Mucosa of descending colon (tissue), 3 donors: ENCODE measurements at regions not wholly inside any gene's neighbourhood (a gene's known extent, or its start where the extent isn't known, plus 50 kb on each side); places are given as distances from the start of the nearest gene placed in this dataset.

Experiments used
- ATAC-seq: fragments of 200-7000 bp; cut with Tn5 transposase; one replicate; pipeline ENCODE4 v1.9.1; 2020; ENCODE audit warnings: mild to moderate bottlenecking, moderate library complexity
- DNase-seq, 3 donors: peaks; one replicate each; pipeline ENCODE4 v3.0.0-alpha.2; 2020
- H3K36me3 ChIP-seq: fragments of 200-600 bp; one replicate; pipeline ENCODE4 v1.8.0; 2021; ENCODE audit warnings: low read depth, mild to moderate bottlenecking
- H3K4me1 ChIP-seq: fragments of 200-600 bp; one replicate; pipeline ENCODE4 v1.8.0; 2021; ENCODE audit warnings: low read depth, mild to moderate bottlenecking
- H3K4me3 ChIP-seq: fragments of 200-600 bp; one replicate; pipeline ENCODE4 v1.8.0; 2021; ENCODE audit warnings: mild to moderate bottlenecking
- H3K9me3 ChIP-seq: fragments of 200-600 bp; one replicate; pipeline ENCODE4 v1.8.0; 2021; ENCODE audit warnings: mild to moderate bottlenecking
- intact Hi-C, 2 donors: fragments of 100-400 bp; cut with DNase I in 1 of 2; cut with micrococcal nuclease in 1 of 2; formaldehyde crosslinking; loops; one replicate each; pipeline versions ENCODE4 v1.11.0 to v1.11.1; 2022; cut with DNase I, micrococcal nuclease
- TF ChIP-seq, protein P1 (sequence below): fragments of 200-600 bp; IDR thresholded peaks from one replicate; pipeline ENCODE4 v1.8.0; 2022; ENCODE audit warnings: antibody characterized with exemption, mild to moderate bottlenecking
- donor health status: DM: no; HTN: no; CAD: no; lungs with moderate emphysema.
- donor health status: DM: no; HTN: no; CAD: no.
- donor health status: DM: no; HTN: yes; CAD: no.

DNA sequence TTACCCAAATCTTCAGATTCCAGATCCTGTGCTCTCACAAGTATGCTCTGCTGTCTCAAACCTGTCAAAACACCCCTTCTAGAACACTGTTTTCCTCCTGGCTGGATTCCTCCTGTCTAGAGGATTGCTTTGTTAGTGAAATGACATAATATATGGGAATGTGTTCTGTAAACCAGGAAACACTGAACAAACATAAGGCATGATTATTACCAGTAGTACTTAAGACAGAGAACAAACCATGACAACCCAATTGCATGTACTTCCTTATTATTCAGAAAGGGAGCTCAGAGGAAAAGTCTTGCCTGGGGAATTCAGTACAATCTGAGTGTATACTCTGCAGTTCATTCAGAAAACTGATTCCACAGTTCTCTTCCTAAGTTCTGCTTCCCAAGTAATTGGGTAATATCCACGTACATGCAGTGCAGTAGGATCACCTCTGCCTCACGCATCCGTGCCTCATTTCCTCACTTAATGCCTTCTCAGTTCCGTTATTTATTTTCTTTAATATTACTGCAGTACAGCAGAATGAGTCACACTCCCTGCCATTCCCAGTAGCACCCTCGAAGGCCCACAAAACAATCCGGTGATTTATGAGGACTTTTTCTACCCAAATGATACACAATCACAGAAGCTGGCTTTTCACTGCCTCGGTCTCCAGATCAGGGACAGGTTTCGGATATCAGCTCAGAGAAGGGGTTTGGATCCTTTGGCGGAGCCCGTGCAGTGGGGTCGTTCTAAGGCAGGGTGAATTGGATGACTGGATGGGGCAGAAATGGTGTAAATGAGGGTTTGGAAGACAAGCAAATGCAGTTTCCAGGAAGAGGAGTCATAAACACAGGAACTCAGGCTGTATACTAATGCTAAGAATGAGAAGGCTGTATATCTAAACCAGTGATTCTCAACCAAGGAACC is 896.9 kb downstream of the KCNA4 start:
- TF ChIP-seq, protein P1, sequence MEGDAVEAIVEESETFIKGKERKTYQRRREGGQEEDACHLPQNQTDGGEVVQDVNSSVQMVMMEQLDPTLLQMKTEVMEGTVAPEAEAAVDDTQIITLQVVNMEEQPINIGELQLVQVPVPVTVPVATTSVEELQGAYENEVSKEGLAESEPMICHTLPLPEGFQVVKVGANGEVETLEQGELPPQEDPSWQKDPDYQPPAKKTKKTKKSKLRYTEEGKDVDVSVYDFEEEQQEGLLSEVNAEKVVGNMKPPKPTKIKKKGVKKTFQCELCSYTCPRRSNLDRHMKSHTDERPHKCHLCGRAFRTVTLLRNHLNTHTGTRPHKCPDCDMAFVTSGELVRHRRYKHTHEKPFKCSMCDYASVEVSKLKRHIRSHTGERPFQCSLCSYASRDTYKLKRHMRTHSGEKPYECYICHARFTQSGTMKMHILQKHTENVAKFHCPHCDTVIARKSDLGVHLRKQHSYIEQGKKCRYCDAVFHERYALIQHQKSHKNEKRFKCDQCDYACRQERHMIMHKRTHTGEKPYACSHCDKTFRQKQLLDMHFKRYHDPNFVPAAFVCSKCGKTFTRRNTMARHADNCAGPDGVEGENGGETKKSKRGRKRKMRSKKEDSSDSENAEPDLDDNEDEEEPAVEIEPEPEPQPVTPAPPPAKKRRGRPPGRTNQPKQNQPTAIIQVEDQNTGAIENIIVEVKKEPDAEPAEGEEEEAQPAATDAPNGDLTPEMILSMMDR: no peak
- Histone ChIP-seq H3K4me1 (no peaks in the 10 kb centered on the region), H3K36me3 (no peaks in the 10 kb centered on the region), H3K4me3 (no peak overlapping the region), H3K9me3 (no peaks in the 10 kb centered on the region)
- intact Hi-C loops: no loop called here
- ATAC-seq: peak; percentile 94
- DNase-seq: peak in 2 of 3 donors; percentile 9 to 22

DNA sequence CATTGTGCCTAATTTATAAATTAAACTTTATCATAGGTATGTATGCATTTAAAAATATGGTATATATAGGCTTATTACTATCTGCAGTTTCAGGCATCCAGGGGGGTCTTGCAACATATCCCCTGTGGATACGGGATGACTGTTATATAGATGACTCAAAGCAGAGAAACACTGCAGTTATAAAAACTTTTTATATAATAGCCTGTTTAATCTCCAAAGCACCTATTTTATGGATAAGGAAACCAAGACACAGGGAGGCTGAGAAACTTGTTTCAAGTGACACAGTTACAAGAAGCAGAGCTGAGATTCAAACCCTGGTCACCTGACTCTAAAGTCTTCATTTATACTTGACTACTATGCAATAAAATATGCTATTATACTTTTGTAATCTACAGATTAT is 897.7 kb downstream of the KCNA4 start:
- DNase-seq (peak in 1 of 3 donors; percentile 10), ATAC-seq (peak; percentile 64)
- Histone ChIP-seq H3K4me1 (no peaks in the 10 kb centered on the region), H3K4me3 (no peak overlapping the region), H3K36me3 (no peaks in the 10 kb centered on the region), H3K9me3 (no peaks in the 10 kb centered on the region)
- intact Hi-C loops: no loop called here
- TF ChIP-seq, protein P1: no peak

DNA sequence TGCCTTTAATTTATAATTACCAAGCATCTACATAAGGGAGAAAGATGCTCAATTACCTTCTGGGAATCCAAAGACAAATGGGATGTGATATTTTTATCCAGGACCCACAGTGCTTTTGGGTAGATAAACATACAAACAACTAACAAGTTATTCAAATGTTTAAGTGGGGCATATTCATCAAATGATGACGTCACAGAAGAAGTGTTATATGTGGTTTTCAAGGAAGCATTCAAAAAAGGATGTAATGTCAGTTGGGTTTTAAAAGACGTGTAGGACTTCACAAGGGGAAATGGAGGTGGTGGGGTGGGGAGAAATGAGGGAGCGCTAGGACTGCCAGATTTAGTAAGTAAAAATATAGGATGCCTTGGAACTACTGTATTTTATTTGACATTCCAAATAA is 915.9 kb downstream of the KCNA4 start:
- DNase-seq: no peak
- no peak overlapping the region for H3K4me3 ChIP-seq
- intact Hi-C loops: no loop called here
- ATAC-seq: no peak
- no peaks in the 10 kb centered on the region for H3K36me3 ChIP-seq
- TF ChIP-seq, protein P1: no peak
- peaks cover 5% of the 10 kb centered on the region for H3K9me3 ChIP-seq
- no peaks in the 10 kb centered on the region for H3K4me1 ChIP-seq

DNA sequence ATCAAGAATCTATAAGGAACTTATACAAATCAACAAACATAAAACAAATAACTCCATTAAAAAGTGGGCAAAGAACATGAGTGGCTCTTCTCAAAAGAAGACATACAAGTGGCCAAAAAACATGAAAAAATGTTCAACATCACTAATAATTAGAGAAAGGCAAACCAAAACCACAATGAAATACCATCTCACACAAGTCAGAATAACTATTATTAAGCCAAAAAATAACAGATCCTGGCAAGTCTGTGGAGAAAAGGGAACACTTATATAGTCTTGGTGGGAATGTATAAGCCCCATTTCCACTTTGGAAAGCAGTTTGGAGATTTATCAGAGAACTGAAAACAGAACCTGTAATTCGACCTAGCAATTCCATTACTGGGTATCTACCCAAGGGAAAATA is 921.0 kb downstream of the KCNA4 start:
- intact Hi-C loops: no loop called here
- ATAC-seq: no peak
- TF ChIP-seq, protein P1: no peak
- H3K4me3 ChIP-seq: no peak overlapping the region
- DNase-seq: no peak
- no peaks in the 10 kb centered on the region for H3K36me3 ChIP-seq
- no peaks in the 10 kb centered on the region for H3K4me1 ChIP-seq
- no peaks in the 10 kb centered on the region for H3K9me3 ChIP-seq

DNA sequence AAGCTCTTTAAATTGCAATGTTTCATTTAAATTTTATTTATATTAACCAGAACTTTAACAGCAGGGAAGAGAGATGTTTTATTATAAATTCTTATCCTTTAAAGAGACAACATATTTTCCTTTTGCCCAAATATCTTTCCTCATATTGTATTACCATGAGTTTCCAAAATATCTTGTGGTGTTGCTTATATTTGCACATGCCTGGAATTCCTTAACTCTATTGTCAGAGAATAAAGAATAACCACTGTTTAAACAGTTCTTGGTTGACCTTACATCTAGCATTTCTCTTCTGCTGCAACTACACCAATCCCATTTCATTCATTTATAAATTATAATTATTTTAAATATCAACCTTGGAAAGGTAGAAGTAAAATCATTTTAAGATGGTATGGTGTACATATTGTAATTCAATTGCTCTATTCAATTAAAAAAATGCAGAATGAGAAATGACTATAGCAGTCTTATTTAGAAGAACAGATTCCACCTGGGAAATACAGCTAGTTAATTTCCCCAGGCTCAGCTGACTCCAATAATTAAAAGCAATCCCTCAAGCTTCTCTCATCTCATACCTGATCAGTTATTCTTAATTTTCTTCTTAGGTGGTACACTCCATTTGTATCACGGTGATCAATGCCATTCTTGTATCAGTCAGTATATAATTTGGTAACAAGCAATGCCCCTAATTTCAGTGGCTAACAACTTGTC is 923.3 kb downstream of the KCNA4 start:
- ATAC-seq: no peak

More for the DNA sequence above, 923.3 kb downstream of the KCNA4 start:
- H3K4me1 ChIP-seq: no peaks in the 10 kb centered on the region
- no peaks in the 10 kb centered on the region for H3K36me3 ChIP-seq
- H3K9me3 ChIP-seq: no peaks in the 10 kb centered on the region
- no peak for DNase-seq
- TF ChIP-seq, protein P1: no peak
- intact Hi-C loops: no loop called here
- H3K4me3 ChIP-seq: no peak overlapping the region
